GM23338 (cell line): ENCODE measurements at regions not wholly inside any gene's neighbourhood (a gene's known extent, or its start where the extent isn't known, plus 50 kb on each side); places are given as distances from the start of the nearest gene placed in this dataset.

Experiments used
- ATAC-seq: fragments of 200-7000 bp; cut with Tn5 transposase; 3 replicates; pipeline ENCODE4 v1.9.1; 2020
- DNase-seq: peaks from one replicate; pipeline ENCODE4 v3.0.0-alpha.2; 2015; ENCODE audit warnings: low spot score
- H2AFZ ChIP-seq: fragments of 200-600 bp; sonication (generic); 2 replicates; pipeline ENCODE4 v1.8.0; 2016; ENCODE audit warnings: antibody characterized with exemption, mild to moderate bottlenecking, moderate library complexity
- H3F3A ChIP-seq: fragments of 200-600 bp; sonication (generic); replicated peaks from 2 replicates; pipeline ENCODE4 v1.8.0; 2017; ENCODE audit warnings: antibody characterized with exemption, mixed run types, low read depth
- H3K27ac ChIP-seq: fragments of 200-600 bp; sonication (generic); 2 replicates; pipeline ENCODE4 v1.6.1; 2016; ENCODE audit warnings: low read depth
- H3K27me3 ChIP-seq: fragments of 200-600 bp; sonication (generic); 2 replicates; pipeline ENCODE4 v1.8.0; 2016; ENCODE audit warnings: mild to moderate bottlenecking, mixed run types, moderate library complexity; ENCODE audit not compliant: insufficient read depth
- H3K36me3 ChIP-seq: fragments of 200-600 bp; sonication (generic); 2 replicates; pipeline ENCODE4 v1.8.0; 2016; ENCODE audit warnings: mild to moderate bottlenecking; ENCODE audit not compliant: insufficient read depth
- H3K4me1 ChIP-seq: fragments of 200-600 bp; sonication (generic); 2 replicates; pipeline ENCODE4 v1.8.0; 2016; ENCODE audit warnings: mild to moderate bottlenecking, moderate library complexity; ENCODE audit not compliant: insufficient read depth
- H3K4me2 ChIP-seq: fragments of 200-600 bp; sonication (generic); 2 replicates; pipeline ENCODE4 v1.7.1; 2017; ENCODE audit warnings: mixed run types
- H3K4me3 ChIP-seq: fragments of 200-600 bp; sonication (generic); 2 replicates; pipeline ENCODE4 v1.6.1; 2016; ENCODE audit warnings: mixed run types
- H3K79me2 ChIP-seq: fragments of 200-600 bp; sonication (generic); replicated peaks from 2 replicates; pipeline ENCODE4 v1.8.0; 2017; ENCODE audit warnings: mild to moderate bottlenecking; ENCODE audit not compliant: insufficient read depth
- H3K9me2 ChIP-seq: fragments of 200-600 bp; sonication (generic); 2 replicates; pipeline ENCODE4 v1.8.0; 2017; ENCODE audit not compliant: insufficient read depth
- H4K20me1 ChIP-seq: fragments of 200-600 bp; sonication (generic); replicated peaks from 2 replicates; pipeline ENCODE4 v1.8.0; 2017; ENCODE audit warnings: mild to moderate bottlenecking; ENCODE audit not compliant: insufficient read depth
- H3K27ac Mint-ChIP-seq: 2 replicates; pipeline ENCODE4 v1.8.0; 2020; ENCODE audit warnings: inconsistent platforms, mild to moderate bottlenecking, moderate library complexity, mixed read lengths
- H3K27me3 Mint-ChIP-seq: 3 replicates; pipeline ENCODE4 v1.8.0; 2022; ENCODE audit warnings: low read depth, mild to moderate bottlenecking, moderate library complexity, mixed read lengths, inconsistent platforms; ENCODE audit not compliant: insufficient read depth, poor library complexity
- H3K36me3 Mint-ChIP-seq: 3 replicates; pipeline ENCODE4 v1.8.0; 2021; ENCODE audit warnings: low read depth, mild to moderate bottlenecking, inconsistent platforms, moderate library complexity, mixed read lengths
- H3K4me1 Mint-ChIP-seq: 3 replicates; pipeline ENCODE4 v1.8.0; 2020; ENCODE audit warnings: mild to moderate bottlenecking, inconsistent platforms, mixed read lengths
- H3K4me3 Mint-ChIP-seq: 3 replicates; pipeline ENCODE4 v1.8.0; 2021; ENCODE audit warnings: moderate library complexity, mild to moderate bottlenecking, inconsistent platforms, mixed read lengths
- H3K9me3 Mint-ChIP-seq: 3 replicates; pipeline ENCODE4 v1.8.0; 2020; ENCODE audit warnings: moderate library complexity, mild to moderate bottlenecking, inconsistent platforms, mixed read lengths
- JUNB ChIP-seq: IDR thresholded peaks from one replicate; pipeline ENCODE4 v1.6.1; 2016; ENCODE audit warnings: antibody characterized with exemption; ENCODE audit not compliant: unreplicated experiment
- NANOG ChIP-seq: IDR thresholded peaks from 2 replicates; pipeline ENCODE4 v1.6.1; 2016; ENCODE audit warnings: antibody characterized with exemption, borderline replicate concordance
- POLR2AphosphoS5 ChIP-seq: IDR thresholded peaks from 2 replicates; pipeline ENCODE4 v1.6.1; 2016; ENCODE audit warnings: antibody characterized with exemption, low read depth
- STAT1 ChIP-seq: IDR thresholded peaks from one replicate; pipeline ENCODE4 v1.6.1; 2016; ENCODE audit warnings: antibody characterized with exemption; ENCODE audit not compliant: unreplicated experiment
- ZNF114 ChIP-seq: fragments of 250-450 bp; sonication (Bioruptor Pico); IDR thresholded peaks from 2 replicates; pipeline ENCODE4 v1.5.0; 2020; ENCODE audit warnings: mild to moderate bottlenecking, moderate library complexity
- TF ChIP-seq, protein P1 (sequence below): fragments of 250-450 bp; sonication (Bioruptor Pico); IDR thresholded peaks from 2 replicates; pipeline ENCODE4 v1.5.0; 2020; ENCODE audit warnings: mild to moderate bottlenecking, moderate library complexity
- TF ChIP-seq, protein P2 (sequence below): IDR thresholded peaks from one replicate; pipeline ENCODE4 v1.6.1; 2018; ENCODE audit warnings: antibody characterized with exemption; ENCODE audit not compliant: unreplicated experiment
- TF ChIP-seq, protein P3 (sequence below), 2 experiments: fragments of 200-600 bp in 1 of 2; sonication (generic) in 1 of 2; conservative IDR thresholded peaks; 2 replicates each; pipeline versions ENCODE4 v1.5.1 to v1.6.1; 2016 to 2017; ENCODE audit warnings: antibody characterized with exemption in 2 of 2, low read depth in 2 of 2, mild to moderate bottlenecking in 2 of 2, moderate library complexity in 1 of 2
- TF ChIP-seq, protein P4 (sequence below): IDR thresholded peaks from 2 replicates; pipeline ENCODE4 v1.6.1; 2016; ENCODE audit warnings: antibody characterized with exemption

DNA sequence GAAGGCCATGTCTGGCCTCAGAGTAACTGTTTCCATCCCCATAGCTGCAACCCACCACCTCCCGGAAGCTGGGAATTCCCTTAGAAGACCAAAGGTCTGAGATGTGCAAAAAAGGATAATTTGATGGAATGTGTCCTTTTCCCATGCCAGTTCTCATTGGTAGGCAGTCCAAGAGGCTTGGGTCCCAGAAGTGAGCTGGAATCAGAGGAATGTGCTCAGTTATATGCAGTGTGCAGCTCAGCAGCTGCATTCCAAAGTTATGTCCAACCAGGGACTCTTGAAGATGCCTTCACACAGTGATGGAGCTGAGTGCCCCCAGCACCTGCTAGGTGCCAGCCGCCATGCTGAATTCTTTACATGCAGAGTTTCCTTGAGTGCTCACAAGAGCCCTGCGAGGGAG, 583.9 kb upstream of the TBX3 start:
- H3K27me3 Mint-ChIP-seq = peaks cover 3% of the 10 kb centered on the region
- Histone ChIP-seq H3K4me1 (no peaks in the 10 kb centered on the region), H3K79me2 (no peaks in the 10 kb centered on the region), H3K36me3 (no peaks in the 10 kb centered on the region), H3K27ac (no peak overlapping the region), H4K20me1 (no peaks in the 10 kb centered on the region), H3K9me2 (0 out of 2 replicates have a peak, but pooled peaks cover 6% of the 10 kb centered on the region), H2AFZ (no peak overlapping the region), H3K4me2 (no peak overlapping the region), H3K4me3 (no peak overlapping the region), H3K27me3 (no peaks in the 10 kb centered on the region), H3F3A (no peaks in the 10 kb centered on the region)
- H3K36me3 Mint-ChIP-seq = no peaks in the 10 kb centered on the region
- no peak overlapping the region for H3K27ac Mint-ChIP-seq
- ATAC-seq = no peak
- H3K9me3 Mint-ChIP-seq = no peaks in the 10 kb centered on the region
- DNase-seq = no peak
- H3K4me1 Mint-ChIP-seq = no peaks in the 10 kb centered on the region
- TF ChIP-seq, protein P1, sequence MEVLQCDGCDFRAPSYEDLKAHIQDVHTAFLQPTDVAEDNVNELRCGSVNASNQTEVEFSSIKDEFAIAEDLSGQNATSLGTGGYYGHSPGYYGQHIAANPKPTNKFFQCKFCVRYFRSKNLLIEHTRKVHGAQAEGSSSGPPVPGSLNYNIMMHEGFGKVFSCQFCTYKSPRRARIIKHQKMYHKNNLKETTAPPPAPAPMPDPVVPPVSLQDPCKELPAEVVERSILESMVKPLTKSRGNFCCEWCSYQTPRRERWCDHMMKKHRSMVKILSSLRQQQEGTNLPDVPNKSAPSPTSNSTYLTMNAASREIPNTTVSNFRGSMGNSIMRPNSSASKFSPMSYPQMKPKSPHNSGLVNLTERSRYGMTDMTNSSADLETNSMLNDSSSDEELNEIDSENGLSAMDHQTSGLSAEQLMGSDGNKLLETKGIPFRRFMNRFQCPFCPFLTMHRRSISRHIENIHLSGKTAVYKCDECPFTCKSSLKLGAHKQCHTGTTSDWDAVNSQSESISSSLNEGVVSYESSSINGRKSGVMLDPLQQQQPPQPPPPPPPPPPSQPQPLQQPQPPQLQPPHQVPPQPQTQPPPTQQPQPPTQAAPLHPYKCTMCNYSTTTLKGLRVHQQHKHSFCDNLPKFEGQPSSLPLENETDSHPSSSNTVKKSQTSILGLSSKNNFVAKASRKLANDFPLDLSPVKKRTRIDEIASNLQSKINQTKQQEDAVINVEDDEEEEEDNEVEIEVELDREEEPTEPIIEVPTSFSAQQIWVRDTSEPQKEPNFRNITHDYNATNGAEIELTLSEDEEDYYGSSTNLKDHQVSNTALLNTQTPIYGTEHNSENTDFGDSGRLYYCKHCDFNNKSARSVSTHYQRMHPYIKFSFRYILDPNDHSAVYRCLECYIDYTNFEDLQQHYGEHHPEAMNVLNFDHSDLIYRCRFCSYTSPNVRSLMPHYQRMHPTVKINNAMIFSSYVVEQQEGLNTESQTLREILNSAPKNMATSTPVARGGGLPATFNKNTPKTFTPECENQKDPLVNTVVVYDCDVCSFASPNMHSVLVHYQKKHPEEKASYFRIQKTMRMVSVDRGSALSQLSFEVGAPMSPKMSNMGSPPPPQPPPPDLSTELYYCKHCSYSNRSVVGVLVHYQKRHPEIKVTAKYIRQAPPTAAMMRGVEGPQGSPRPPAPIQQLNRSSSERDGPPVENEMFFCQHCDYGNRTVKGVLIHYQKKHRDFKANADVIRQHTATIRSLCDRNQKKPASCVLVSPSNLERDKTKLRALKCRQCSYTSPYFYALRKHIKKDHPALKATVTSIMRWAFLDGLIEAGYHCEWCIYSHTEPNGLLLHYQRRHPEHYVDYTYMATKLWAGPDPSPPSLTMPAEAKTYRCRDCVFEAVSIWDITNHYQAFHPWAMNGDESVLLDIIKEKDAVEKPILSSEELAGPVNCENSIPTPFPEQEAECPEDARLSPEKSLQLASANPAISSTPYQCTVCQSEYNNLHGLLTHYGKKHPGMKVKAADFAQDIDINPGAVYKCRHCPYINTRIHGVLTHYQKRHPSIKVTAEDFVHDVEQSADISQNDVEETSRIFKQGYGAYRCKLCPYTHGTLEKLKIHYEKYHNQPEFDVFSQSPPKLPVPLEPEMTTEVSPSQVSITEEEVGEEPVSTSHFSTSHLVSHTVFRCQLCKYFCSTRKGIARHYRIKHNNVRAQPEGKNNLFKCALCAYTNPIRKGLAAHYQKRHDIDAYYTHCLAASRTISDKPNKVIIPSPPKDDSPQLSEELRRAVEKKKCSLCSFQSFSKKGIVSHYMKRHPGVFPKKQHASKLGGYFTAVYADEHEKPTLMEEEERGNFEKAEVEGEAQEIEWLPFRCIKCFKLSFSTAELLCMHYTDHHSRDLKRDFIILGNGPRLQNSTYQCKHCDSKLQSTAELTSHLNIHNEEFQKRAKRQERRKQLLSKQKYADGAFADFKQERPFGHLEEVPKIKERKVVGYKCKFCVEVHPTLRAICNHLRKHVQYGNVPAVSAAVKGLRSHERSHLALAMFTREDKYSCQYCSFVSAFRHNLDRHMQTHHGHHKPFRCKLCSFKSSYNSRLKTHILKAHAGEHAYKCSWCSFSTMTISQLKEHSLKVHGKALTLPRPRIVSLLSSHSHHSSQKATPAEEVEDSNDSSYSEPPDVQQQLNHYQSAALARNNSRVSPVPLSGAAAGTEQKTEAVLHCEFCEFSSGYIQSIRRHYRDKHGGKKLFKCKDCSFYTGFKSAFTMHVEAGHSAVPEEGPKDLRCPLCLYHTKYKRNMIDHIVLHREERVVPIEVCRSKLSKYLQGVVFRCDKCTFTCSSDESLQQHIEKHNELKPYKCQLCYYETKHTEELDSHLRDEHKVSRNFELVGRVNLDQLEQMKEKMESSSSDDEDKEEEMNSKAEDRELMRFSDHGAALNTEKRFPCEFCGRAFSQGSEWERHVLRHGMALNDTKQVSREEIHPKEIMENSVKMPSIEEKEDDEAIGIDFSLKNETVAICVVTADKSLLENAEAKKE (CRISPR knock-in tag) = no peak
- TF ChIP-seq, protein P2, sequence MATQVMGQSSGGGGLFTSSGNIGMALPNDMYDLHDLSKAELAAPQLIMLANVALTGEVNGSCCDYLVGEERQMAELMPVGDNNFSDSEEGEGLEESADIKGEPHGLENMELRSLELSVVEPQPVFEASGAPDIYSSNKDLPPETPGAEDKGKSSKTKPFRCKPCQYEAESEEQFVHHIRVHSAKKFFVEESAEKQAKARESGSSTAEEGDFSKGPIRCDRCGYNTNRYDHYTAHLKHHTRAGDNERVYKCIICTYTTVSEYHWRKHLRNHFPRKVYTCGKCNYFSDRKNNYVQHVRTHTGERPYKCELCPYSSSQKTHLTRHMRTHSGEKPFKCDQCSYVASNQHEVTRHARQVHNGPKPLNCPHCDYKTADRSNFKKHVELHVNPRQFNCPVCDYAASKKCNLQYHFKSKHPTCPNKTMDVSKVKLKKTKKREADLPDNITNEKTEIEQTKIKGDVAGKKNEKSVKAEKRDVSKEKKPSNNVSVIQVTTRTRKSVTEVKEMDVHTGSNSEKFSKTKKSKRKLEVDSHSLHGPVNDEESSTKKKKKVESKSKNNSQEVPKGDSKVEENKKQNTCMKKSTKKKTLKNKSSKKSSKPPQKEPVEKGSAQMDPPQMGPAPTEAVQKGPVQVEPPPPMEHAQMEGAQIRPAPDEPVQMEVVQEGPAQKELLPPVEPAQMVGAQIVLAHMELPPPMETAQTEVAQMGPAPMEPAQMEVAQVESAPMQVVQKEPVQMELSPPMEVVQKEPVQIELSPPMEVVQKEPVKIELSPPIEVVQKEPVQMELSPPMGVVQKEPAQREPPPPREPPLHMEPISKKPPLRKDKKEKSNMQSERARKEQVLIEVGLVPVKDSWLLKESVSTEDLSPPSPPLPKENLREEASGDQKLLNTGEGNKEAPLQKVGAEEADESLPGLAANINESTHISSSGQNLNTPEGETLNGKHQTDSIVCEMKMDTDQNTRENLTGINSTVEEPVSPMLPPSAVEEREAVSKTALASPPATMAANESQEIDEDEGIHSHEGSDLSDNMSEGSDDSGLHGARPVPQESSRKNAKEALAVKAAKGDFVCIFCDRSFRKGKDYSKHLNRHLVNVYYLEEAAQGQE = no peak
- TF ChIP-seq, protein P3, sequence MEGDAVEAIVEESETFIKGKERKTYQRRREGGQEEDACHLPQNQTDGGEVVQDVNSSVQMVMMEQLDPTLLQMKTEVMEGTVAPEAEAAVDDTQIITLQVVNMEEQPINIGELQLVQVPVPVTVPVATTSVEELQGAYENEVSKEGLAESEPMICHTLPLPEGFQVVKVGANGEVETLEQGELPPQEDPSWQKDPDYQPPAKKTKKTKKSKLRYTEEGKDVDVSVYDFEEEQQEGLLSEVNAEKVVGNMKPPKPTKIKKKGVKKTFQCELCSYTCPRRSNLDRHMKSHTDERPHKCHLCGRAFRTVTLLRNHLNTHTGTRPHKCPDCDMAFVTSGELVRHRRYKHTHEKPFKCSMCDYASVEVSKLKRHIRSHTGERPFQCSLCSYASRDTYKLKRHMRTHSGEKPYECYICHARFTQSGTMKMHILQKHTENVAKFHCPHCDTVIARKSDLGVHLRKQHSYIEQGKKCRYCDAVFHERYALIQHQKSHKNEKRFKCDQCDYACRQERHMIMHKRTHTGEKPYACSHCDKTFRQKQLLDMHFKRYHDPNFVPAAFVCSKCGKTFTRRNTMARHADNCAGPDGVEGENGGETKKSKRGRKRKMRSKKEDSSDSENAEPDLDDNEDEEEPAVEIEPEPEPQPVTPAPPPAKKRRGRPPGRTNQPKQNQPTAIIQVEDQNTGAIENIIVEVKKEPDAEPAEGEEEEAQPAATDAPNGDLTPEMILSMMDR (conservative IDR thresholded peaks at IDR 0.05; ENCODE audit: low read depth in 2 of 2) = no peak
- no peak for TF ChIP-seq STAT1
- no peak for TF ChIP-seq ZNF114 (CRISPR knock-in tag)
- no peak for TF ChIP-seq JUNB
- no peak for TF ChIP-seq POLR2AphosphoS5
- TF ChIP-seq NANOG = no peak
- TF ChIP-seq, protein P4, sequence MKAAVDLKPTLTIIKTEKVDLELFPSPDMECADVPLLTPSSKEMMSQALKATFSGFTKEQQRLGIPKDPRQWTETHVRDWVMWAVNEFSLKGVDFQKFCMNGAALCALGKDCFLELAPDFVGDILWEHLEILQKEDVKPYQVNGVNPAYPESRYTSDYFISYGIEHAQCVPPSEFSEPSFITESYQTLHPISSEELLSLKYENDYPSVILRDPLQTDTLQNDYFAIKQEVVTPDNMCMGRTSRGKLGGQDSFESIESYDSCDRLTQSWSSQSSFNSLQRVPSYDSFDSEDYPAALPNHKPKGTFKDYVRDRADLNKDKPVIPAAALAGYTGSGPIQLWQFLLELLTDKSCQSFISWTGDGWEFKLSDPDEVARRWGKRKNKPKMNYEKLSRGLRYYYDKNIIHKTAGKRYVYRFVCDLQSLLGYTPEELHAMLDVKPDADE = no peak
- H3K4me3 Mint-ChIP-seq = no peak overlapping the region
